GM12892 (cell line): ENCODE measurements at regions not wholly inside any gene's neighbourhood (a gene's known extent, or its start where the extent isn't known, plus 50 kb on each side); places are given as distances from the start of the nearest gene placed in this dataset.

ENCODE experiments used
- POLR2A ChIP-seq: IDR thresholded peaks from 2 replicates; pipeline ENCODE4 v1.6.1; 2011; ENCODE audit warnings: low read depth, low read length, control low read depth
- POLR2AphosphoS5 ChIP-seq: IDR thresholded peaks from 2 replicates; pipeline ENCODE4 v1.6.1; 2011; ENCODE audit warnings: low read depth, low read length, control low read depth

GRCh38 chr2:6692056-6692455, 173.7 kb downstream of the CMPK2 start:
- no peak for TF ChIP-seq POLR2AphosphoS5
- no peak for TF ChIP-seq POLR2A
